ENCODE measurements at regions not wholly inside any gene's neighbourhood (a gene's known extent, or its start where the extent isn't known, plus 50 kb on each side); places are given as distances from the start of the nearest gene placed in this dataset.

DNA sequence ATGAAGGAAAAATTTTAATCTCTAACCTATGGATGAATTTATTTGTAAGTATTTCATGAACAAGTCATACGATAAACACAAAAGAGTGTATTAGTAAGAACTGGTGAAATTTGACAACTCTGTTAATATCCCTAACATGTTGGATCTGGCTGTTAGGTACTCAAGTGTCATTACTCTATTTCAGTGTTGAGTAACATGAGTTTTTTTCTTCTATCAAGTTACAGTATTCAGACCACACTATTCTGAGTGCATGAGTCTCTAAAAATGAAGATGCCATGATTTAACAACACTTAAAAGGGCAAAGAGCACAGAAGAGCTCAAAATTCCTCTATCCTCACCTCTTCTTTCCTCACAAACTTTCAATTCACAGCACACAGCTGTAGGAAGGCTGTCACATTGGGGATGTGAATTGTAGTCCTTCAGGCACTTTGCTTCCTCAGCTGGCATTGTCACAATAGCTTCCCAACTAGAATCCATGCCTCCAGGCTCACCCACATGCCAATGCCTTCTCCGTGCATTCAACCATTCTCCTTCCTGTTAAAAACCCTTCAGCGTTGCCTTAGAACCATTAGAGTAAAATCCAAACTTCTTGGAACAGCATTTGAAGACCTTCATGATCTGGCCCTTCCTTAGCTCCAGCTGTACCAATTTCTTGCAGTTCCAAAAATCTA lies 73.7 kb upstream of the DBX2 start:
- H3K4me3 ChIP-seq (ENCODE audit: severe bottlenecking) = no peak overlapping the region
- no peaks in the 10 kb centered on the region for H3K4me1 ChIP-seq (ENCODE audit: insufficient read depth, poor library complexity, severe bottlenecking)
- H3K27me3 ChIP-seq (ENCODE audit: insufficient read depth, poor library complexity, severe bottlenecking) = peaks cover 10% of the 10 kb centered on the region
- ATAC-seq (ENCODE audit: low read depth) (no peak), DNase-seq (ENCODE audit: low spot score) (no peak)
- H3K9me3 ChIP-seq (ENCODE audit: severe bottlenecking) = no peaks in the 10 kb centered on the region
- no peak overlapping the region for H3K27ac ChIP-seq (ENCODE audit: poor library complexity, severe bottlenecking)
- TF ChIP-seq, protein P1, sequence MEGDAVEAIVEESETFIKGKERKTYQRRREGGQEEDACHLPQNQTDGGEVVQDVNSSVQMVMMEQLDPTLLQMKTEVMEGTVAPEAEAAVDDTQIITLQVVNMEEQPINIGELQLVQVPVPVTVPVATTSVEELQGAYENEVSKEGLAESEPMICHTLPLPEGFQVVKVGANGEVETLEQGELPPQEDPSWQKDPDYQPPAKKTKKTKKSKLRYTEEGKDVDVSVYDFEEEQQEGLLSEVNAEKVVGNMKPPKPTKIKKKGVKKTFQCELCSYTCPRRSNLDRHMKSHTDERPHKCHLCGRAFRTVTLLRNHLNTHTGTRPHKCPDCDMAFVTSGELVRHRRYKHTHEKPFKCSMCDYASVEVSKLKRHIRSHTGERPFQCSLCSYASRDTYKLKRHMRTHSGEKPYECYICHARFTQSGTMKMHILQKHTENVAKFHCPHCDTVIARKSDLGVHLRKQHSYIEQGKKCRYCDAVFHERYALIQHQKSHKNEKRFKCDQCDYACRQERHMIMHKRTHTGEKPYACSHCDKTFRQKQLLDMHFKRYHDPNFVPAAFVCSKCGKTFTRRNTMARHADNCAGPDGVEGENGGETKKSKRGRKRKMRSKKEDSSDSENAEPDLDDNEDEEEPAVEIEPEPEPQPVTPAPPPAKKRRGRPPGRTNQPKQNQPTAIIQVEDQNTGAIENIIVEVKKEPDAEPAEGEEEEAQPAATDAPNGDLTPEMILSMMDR (IDR thresholded peaks at IDR 0.05; ENCODE audit: poor library complexity, severe bottlenecking) = no peak
- H3K36me3 ChIP-seq (ENCODE audit: low read depth) = no peaks in the 10 kb centered on the region

GRCh38 chr12:45125997-45126396 lies 75.1 kb upstream of the DBX2 start:
- TF ChIP-seq, protein P1 (IDR thresholded peaks at IDR 0.05; ENCODE audit: poor library complexity, severe bottlenecking) = no peak
- H3K27ac ChIP-seq (ENCODE audit: poor library complexity, severe bottlenecking) = no peak overlapping the region
- no peaks in the 10 kb centered on the region for H3K36me3 ChIP-seq (ENCODE audit: low read depth)
- DNase-seq (ENCODE audit: low spot score) (no peak), ATAC-seq (ENCODE audit: low read depth) (peak; percentile 79)
- H3K9me3 ChIP-seq (ENCODE audit: severe bottlenecking) = no peaks in the 10 kb centered on the region
- no peaks in the 10 kb centered on the region for H3K4me1 ChIP-seq (ENCODE audit: insufficient read depth, poor library complexity, severe bottlenecking)
- no peak overlapping the region for H3K4me3 ChIP-seq (ENCODE audit: severe bottlenecking)
- H3K27me3 ChIP-seq (ENCODE audit: insufficient read depth, poor library complexity, severe bottlenecking) = peaks cover 10% of the 10 kb centered on the region

DNA sequence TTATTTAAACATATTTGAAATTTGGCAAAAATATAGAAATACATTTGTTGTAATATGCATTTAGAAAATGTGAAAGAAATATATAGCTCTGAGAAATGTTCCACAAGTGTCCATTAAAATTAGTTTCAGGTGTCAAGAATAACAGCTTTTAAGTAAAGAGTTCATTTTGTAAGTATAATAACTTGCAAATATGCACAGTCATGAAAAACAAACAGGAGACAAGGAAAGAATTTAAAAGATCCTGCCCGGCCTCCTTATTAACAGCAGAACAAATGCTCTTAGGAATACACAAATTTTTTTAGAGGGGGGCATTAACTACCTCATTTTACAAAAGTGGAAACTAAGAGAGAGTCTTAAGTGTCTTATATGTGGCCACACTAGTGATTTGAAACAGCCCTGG lies 77.7 kb upstream of the DBX2 start:
- no peak overlapping the region for H3K27ac ChIP-seq (ENCODE audit: poor library complexity, severe bottlenecking)
- TF ChIP-seq, protein P1 (IDR thresholded peaks at IDR 0.05; ENCODE audit: poor library complexity, severe bottlenecking) = no peak
- ATAC-seq (ENCODE audit: low read depth) = no peak
- H3K9me3 ChIP-seq (ENCODE audit: severe bottlenecking) = no peaks in the 10 kb centered on the region
- H3K4me3 ChIP-seq (ENCODE audit: severe bottlenecking) = no peak overlapping the region
- no peaks in the 10 kb centered on the region for H3K36me3 ChIP-seq (ENCODE audit: low read depth)
- no peak for DNase-seq (ENCODE audit: low spot score)
- no peaks in the 10 kb centered on the region for H3K4me1 ChIP-seq (ENCODE audit: insufficient read depth, poor library complexity, severe bottlenecking)
- H3K27me3 ChIP-seq (ENCODE audit: insufficient read depth, poor library complexity, severe bottlenecking) = peaks cover 17% of the 10 kb centered on the region

DNA sequence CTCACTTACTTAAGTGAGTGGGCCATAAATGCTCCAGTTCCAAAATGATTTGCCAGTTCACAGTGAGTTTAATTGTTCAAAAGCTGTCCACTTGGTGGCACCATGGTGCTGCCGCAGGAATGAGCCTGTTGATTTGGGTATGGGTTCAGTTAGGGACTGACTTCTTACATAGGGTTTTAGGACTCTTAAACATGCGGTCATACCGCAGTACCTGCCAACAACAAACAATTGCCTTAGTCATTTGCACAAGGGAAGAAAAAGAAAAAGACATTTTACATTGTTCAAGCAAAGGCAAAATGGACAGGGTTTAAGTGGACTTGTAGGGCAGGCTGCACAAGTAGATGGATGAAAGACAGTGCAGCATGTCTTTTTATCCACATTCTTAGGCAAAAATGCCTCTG lies 80.0 kb upstream of the DBX2 start:
- Histone ChIP-seq H3K36me3 (ENCODE audit: low read depth) (no peaks in the 10 kb centered on the region), H3K9me3 (ENCODE audit: severe bottlenecking) (no peaks in the 10 kb centered on the region), H3K4me1 (ENCODE audit: insufficient read depth, poor library complexity, severe bottlenecking) (no peaks in the 10 kb centered on the region), H3K27me3 (ENCODE audit: insufficient read depth, poor library complexity, severe bottlenecking) (peaks cover 18% of the 10 kb centered on the region), H3K4me3 (ENCODE audit: severe bottlenecking) (no peak overlapping the region), H3K27ac (ENCODE audit: poor library complexity, severe bottlenecking) (no peak overlapping the region)
- ATAC-seq (ENCODE audit: low read depth) (peak; percentile 75), DNase-seq (ENCODE audit: low spot score) (no peak)
- TF ChIP-seq, protein P1 (IDR thresholded peaks at IDR 0.05; ENCODE audit: poor library complexity, severe bottlenecking) = peak; percentile 91

DNA sequence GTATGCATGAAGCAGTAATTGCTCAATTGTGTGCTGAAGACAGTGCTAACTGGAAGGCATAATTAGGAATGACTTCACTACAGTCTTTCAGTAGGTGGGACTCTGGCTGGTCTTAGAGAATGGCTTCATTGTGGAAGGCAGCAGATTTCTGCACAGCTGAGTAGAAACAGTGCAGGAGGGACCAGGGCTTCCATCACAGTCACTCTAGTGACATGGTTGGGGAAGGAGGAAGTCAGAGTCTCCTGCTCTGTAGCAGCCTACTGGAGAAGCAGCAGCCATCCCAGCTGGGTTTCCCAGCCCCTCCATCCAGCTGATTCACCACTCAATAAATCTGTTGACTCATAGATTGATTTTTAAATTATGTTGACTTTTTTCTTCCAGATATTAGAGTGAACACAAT lies 80.6 kb upstream of the DBX2 start:
- H3K4me3 ChIP-seq (ENCODE audit: severe bottlenecking) = no peak overlapping the region
- no peaks in the 10 kb centered on the region for H3K9me3 ChIP-seq (ENCODE audit: severe bottlenecking)
- no peaks in the 10 kb centered on the region for H3K4me1 ChIP-seq (ENCODE audit: insufficient read depth, poor library complexity, severe bottlenecking)
- DNase-seq (ENCODE audit: low spot score) (no peak), ATAC-seq (ENCODE audit: low read depth) (no peak)
- TF ChIP-seq, protein P1 (IDR thresholded peaks at IDR 0.05; ENCODE audit: poor library complexity, severe bottlenecking) = no peak
- H3K36me3 ChIP-seq (ENCODE audit: low read depth) = no peaks in the 10 kb centered on the region
- peaks cover 18% of the 10 kb centered on the region for H3K27me3 ChIP-seq (ENCODE audit: insufficient read depth, poor library complexity, severe bottlenecking)
- no peak overlapping the region for H3K27ac ChIP-seq (ENCODE audit: poor library complexity, severe bottlenecking)
